ENCODE measurements at regions not wholly inside any gene's neighbourhood (a gene's known extent, or its start where the extent isn't known, plus 50 kb on each side); places are given as distances from the start of the nearest gene placed in this dataset.

DNA sequence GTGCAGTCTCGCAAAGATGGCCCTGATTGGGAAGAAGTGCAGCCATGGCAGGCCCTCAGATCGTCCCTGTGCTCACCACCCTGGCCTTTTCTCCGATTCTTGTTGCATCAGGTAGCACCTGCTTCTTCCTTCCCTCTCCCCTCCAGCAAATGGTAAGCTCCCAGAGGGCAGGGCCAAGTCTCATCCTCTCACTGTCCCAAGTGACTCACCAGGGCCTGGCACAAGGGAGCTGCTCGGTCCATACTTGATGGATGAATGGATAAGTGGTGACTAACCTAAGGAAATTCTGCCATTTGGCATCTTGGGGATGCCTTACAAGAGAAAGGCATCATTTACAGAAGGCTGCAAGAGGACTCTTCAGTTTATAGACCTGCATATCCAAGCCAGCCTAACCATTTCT is 84.9 kb downstream of the ZIC5 start:
- no peak overlapping the region for H2AFZ ChIP-seq (ENCODE audit: low read length)
- no peak overlapping the region for H3K4me2 ChIP-seq (ENCODE audit: low read depth, low read length, poor library complexity, severe bottlenecking)
- H3K27me3 ChIP-seq (ENCODE audit: insufficient read depth, low read length, poor library complexity, severe bottlenecking): no peaks in the 10 kb centered on the region
- TF ChIP-seq CTCF (conservative IDR thresholded peaks at IDR 0.05; ENCODE audit: low read length) (no peak), EZH2phosphoT487 (IDR thresholded peaks at IDR 0.05; ENCODE audit: borderline replicate concordance) (no peak)
- no peaks in the 10 kb centered on the region for H3K36me3 ChIP-seq (ENCODE audit: insufficient read depth, low read length)
- no peaks in the 10 kb centered on the region for H3F3A ChIP-seq (ENCODE audit: low read depth)
- no peak overlapping the region for H3K9ac ChIP-seq (ENCODE audit: low read depth, low read length, poor library complexity, severe bottlenecking)
- no peaks in the 10 kb centered on the region for H3K9me2 ChIP-seq (replicated peaks; ENCODE audit: low read depth, low read length)
- no peak overlapping the region for H3K4me3 ChIP-seq (ENCODE audit: low read length, poor library complexity, severe bottlenecking)
- no peaks in the 10 kb centered on the region for H4K20me1 ChIP-seq (ENCODE audit: insufficient read depth, low read length, poor library complexity, severe bottlenecking)
- no peaks in the 10 kb centered on the region for H3K9me3 ChIP-seq (ENCODE audit: insufficient read depth, low read depth, low read length)
- no peaks in the 10 kb centered on the region for H3K79me2 ChIP-seq (ENCODE audit: insufficient read depth, low read length)
- no peaks in the 10 kb centered on the region for H3K4me1 ChIP-seq (ENCODE audit: insufficient read depth, low read length, poor library complexity, severe bottlenecking)

GRCh38 chr13:99884913-99885312 is 86.7 kb downstream of the ZIC5 start:
- no peak for TF ChIP-seq CTCF (conservative IDR thresholded peaks at IDR 0.05; ENCODE audit: low read length)
- Histone ChIP-seq H3K4me3 (ENCODE audit: low read length, poor library complexity, severe bottlenecking) (no peak overlapping the region), H3F3A (ENCODE audit: low read depth) (no peaks in the 10 kb centered on the region), H3K4me2 (ENCODE audit: low read depth, low read length, poor library complexity, severe bottlenecking) (no peak overlapping the region), H3K9ac (ENCODE audit: low read depth, low read length, poor library complexity, severe bottlenecking) (no peak overlapping the region), H3K27me3 (ENCODE audit: insufficient read depth, low read length, poor library complexity, severe bottlenecking) (no peaks in the 10 kb centered on the region), H3K9me2 (replicated peaks; ENCODE audit: low read depth, low read length) (no peaks in the 10 kb centered on the region), H3K4me1 (ENCODE audit: insufficient read depth, low read length, poor library complexity, severe bottlenecking) (no peaks in the 10 kb centered on the region), H3K79me2 (ENCODE audit: insufficient read depth, low read length) (no peaks in the 10 kb centered on the region), H2AFZ (ENCODE audit: low read length) (no peak overlapping the region), H3K9me3 (ENCODE audit: insufficient read depth, low read depth, low read length) (no peaks in the 10 kb centered on the region), H4K20me1 (ENCODE audit: insufficient read depth, low read length, poor library complexity, severe bottlenecking) (no peaks in the 10 kb centered on the region), H3K36me3 (ENCODE audit: insufficient read depth, low read length) (no peaks in the 10 kb centered on the region)

- no peaks in the 10 kb centered on the region for H4K20me1 ChIP-seq (ENCODE audit: insufficient read depth, low read length, poor library complexity, severe bottlenecking)
- no peak overlapping the region for H2AFZ ChIP-seq (ENCODE audit: low read length)
- H3K9me2 ChIP-seq (replicated peaks; ENCODE audit: low read depth, low read length): no peaks in the 10 kb centered on the region
- no peaks in the 10 kb centered on the region for H3K79me2 ChIP-seq (ENCODE audit: insufficient read depth, low read length)
- TF ChIP-seq CTCF (conservative IDR thresholded peaks at IDR 0.05; ENCODE audit: low read length) (no peak), EZH2phosphoT487 (IDR thresholded peaks at IDR 0.05; ENCODE audit: borderline replicate concordance) (no peak)
- H3K4me1 ChIP-seq (ENCODE audit: insufficient read depth, low read length, poor library complexity, severe bottlenecking): no peaks in the 10 kb centered on the region
- no peaks in the 10 kb centered on the region for H3K27me3 ChIP-seq (ENCODE audit: insufficient read depth, low read length, poor library complexity, severe bottlenecking)
- H3K4me3 ChIP-seq (ENCODE audit: low read length, poor library complexity, severe bottlenecking): no peak overlapping the region
- no peak overlapping the region for H3K4me2 ChIP-seq (ENCODE audit: low read depth, low read length, poor library complexity, severe bottlenecking)
- no peak overlapping the region for H3K9ac ChIP-seq (ENCODE audit: low read depth, low read length, poor library complexity, severe bottlenecking)
- H3K9me3 ChIP-seq (ENCODE audit: insufficient read depth, low read depth, low read length): no peaks in the 10 kb centered on the region
- no peaks in the 10 kb centered on the region for H3F3A ChIP-seq (ENCODE audit: low read depth)
- no peaks in the 10 kb centered on the region for H3K36me3 ChIP-seq (ENCODE audit: insufficient read depth, low read length)
These were observed 87.8 kb downstream of the ZIC5 start for GRCh38 chr13:99883805-99884204.

Data from Loucy (cell line).